ENCODE measurements at regions not wholly inside any gene's neighbourhood (a gene's known extent, or its start where the extent isn't known, plus 50 kb on each side); places are given as distances from the start of the nearest gene placed in this dataset.
"Not testable (repeated sequence)": the region's sequence is repeated elsewhere in the genome, so short reads cannot be mapped to it uniquely, and the experiment has no call there.

- DNase-seq (ENCODE audit: low read depth): no peak
Observed at GRCh38 chr2:18986046-18986445, 372.4 kb downstream of the OSR1 start.

GRCh38 chr2:18980786-18981430 lies 377.5 kb downstream of the OSR1 start:
- DNase-seq (ENCODE audit: low read depth): no peak

- DNase-seq (ENCODE audit: low read depth): no peak
Observed at GRCh38 chr2:18980104-18980785, 378.2 kb downstream of the OSR1 start.

GRCh38 chr2:18977409-18977808 lies 381.0 kb downstream of the OSR1 start:
- DNase-seq (ENCODE audit: low read depth): no peak

GRCh38 chr2:18976168-18976961 lies 382.1 kb downstream of the OSR1 start:
- DNase-seq (ENCODE audit: low read depth): peak; percentile 88

- DNase-seq (ENCODE audit: low read depth): peak; percentile 5
Observed at GRCh38 chr2:18975506-18976167, 382.8 kb downstream of the OSR1 start.

GRCh38 chr2:18971628-18972027 lies 382.3 kb upstream of the NT5C1B start:
- peak; percentile 51 for DNase-seq (ENCODE audit: low read depth)

- DNase-seq (ENCODE audit: low read depth): no peak
Observed at GRCh38 chr2:18971069-18971378, 381.7 kb upstream of the NT5C1B start.

- DNase-seq (ENCODE audit: low read depth): no peak
Observed at GRCh38 chr2:18966131-18966530, 376.8 kb upstream of the NT5C1B start.

- not testable (repeated sequence) for DNase-seq (ENCODE audit: low read depth)
Observed at GRCh38 chr2:18963739-18964256, 374.4 kb upstream of the NT5C1B start.

GRCh38 chr2:18961991-18962421 lies 372.6 kb upstream of the NT5C1B start:
- DNase-seq (ENCODE audit: low read depth): no peak

GRCh38 chr2:18959952-18960717 lies 370.8 kb upstream of the NT5C1B start:
- DNase-seq (ENCODE audit: low read depth): no peak

- no peak for DNase-seq (ENCODE audit: low read depth)
Observed at GRCh38 chr2:18959200-18959599, 369.8 kb upstream of the NT5C1B start.

GRCh38 chr2:18957909-18958308 lies 368.5 kb upstream of the NT5C1B start:
- DNase-seq (ENCODE audit: low read depth): no peak

GRCh38 chr2:18950361-18950851 lies 361.0 kb upstream of the NT5C1B start:
- DNase-seq (ENCODE audit: low read depth): peak; percentile 65

- peak; percentile 7 for DNase-seq (ENCODE audit: low read depth)
Observed at GRCh38 chr2:18949871-18950270, 360.5 kb upstream of the NT5C1B start.

- DNase-seq (ENCODE audit: low read depth): no peak
Observed at GRCh38 chr2:18940184-18940583, 350.8 kb upstream of the NT5C1B start.

- not testable (repeated sequence) for DNase-seq (ENCODE audit: low read depth)
Observed at GRCh38 chr2:18939740-18940139, 350.4 kb upstream of the NT5C1B start.

- DNase-seq (ENCODE audit: low read depth): peak; percentile 11
Observed at GRCh38 chr2:18934886-18935285, 345.5 kb upstream of the NT5C1B start.

GRCh38 chr2:18932853-18933252 lies 343.5 kb upstream of the NT5C1B start:
- DNase-seq (ENCODE audit: low read depth): no peak

- DNase-seq (ENCODE audit: low read depth): no peak
Observed at GRCh38 chr2:18930971-18931370, 341.6 kb upstream of the NT5C1B start.

Data from ELR (cell line).